Trophoblast cell (in vitro differentiated cells and primary cell): ENCODE measurements at regions not wholly inside any gene's neighbourhood (a gene's known extent, or its start where the extent isn't known, plus 50 kb on each side); places are given as distances from the start of the nearest gene placed in this dataset.

Experiments
- DNase-seq, 2 donors: peaks; one replicate each; pipeline ENCODE4 v3.0.0-alpha.2; 2016
- H2AFZ ChIP-seq: 2 replicates; pipeline ENCODE4 v1.6.1; 2013; ENCODE audit warnings: low read length, moderate library complexity, mild to moderate bottlenecking; ENCODE audit not compliant: insufficient read depth, poor library complexity
- H2AK5ac ChIP-seq: 2 replicates; pipeline ENCODE4 v1.6.1; 2013; ENCODE audit warnings: mild to moderate bottlenecking, low read length
- H2BK120ac ChIP-seq: 2 replicates; pipeline ENCODE4 v1.6.1; 2013; ENCODE audit warnings: low read length, mild to moderate bottlenecking, moderate library complexity; ENCODE audit not compliant: insufficient read depth, poor library complexity
- H2BK12ac ChIP-seq: 2 replicates; pipeline ENCODE4 v1.6.1; 2013; ENCODE audit warnings: mild to moderate bottlenecking, low read length, moderate library complexity
- H2BK5ac ChIP-seq: 2 replicates; pipeline ENCODE4 v1.6.1; 2013; ENCODE audit warnings: low read length, low read depth, moderate library complexity, mild to moderate bottlenecking; ENCODE audit not compliant: poor library complexity
- H3K14ac ChIP-seq: 2 replicates; pipeline ENCODE4 v1.6.1; 2013; ENCODE audit warnings: mild to moderate bottlenecking, low read length
- H3K18ac ChIP-seq: 2 replicates; pipeline ENCODE4 v1.6.1; 2013; ENCODE audit warnings: mild to moderate bottlenecking, low read length
- H3K23ac ChIP-seq: 2 replicates; pipeline ENCODE4 v1.6.1; 2013; ENCODE audit warnings: low read length
- H3K27ac ChIP-seq: 2 replicates; pipeline ENCODE4 v1.5.1; 2013; ENCODE audit warnings: low read depth, mild to moderate bottlenecking, inconsistent platforms, low read length, moderate library complexity
- H3K27me3 ChIP-seq: 2 replicates; pipeline ENCODE4 v1.6.1; 2013; ENCODE audit warnings: inconsistent platforms, mild to moderate bottlenecking, low read length, moderate library complexity; ENCODE audit not compliant: insufficient read depth
- H3K36me3 ChIP-seq, 2 experiments: 1 replicate in 1 of 2; 2 replicates in 1 of 2; pipeline ENCODE4 v1.6.1; 2013; ENCODE audit warnings: low read length in 2 of 2, mild to moderate bottlenecking in 2 of 2, moderate library complexity in 1 of 2; ENCODE audit not compliant: insufficient read depth in 2 of 2, control insufficient read depth in 1 of 2
- H3K4ac ChIP-seq: 2 replicates; pipeline ENCODE4 v1.6.1; 2013; ENCODE audit warnings: low read depth, mild to moderate bottlenecking, low read length, moderate library complexity
- H3K4me1 ChIP-seq, 2 experiments: 1 replicate in 1 of 2; 2 replicates in 1 of 2; pipeline ENCODE4 v1.6.1; 2013; ENCODE audit warnings: low read length in 2 of 2, mild to moderate bottlenecking in 2 of 2, moderate library complexity in 1 of 2; ENCODE audit not compliant: insufficient read depth in 2 of 2, control insufficient read depth in 1 of 2
- H3K4me2 ChIP-seq: 2 replicates; pipeline ENCODE4 v1.6.1; 2013; ENCODE audit warnings: inconsistent platforms, mild to moderate bottlenecking, low read length, moderate library complexity
- H3K4me3 ChIP-seq: 2 replicates; pipeline ENCODE4 v1.5.1; 2013; ENCODE audit warnings: mild to moderate bottlenecking, low read depth, low read length, inconsistent platforms
- H3K79me1 ChIP-seq: one replicate; pipeline ENCODE4 v1.6.1; 2013; ENCODE audit warnings: low read length
- H3K79me2 ChIP-seq: 2 replicates; pipeline ENCODE4 v1.6.1; 2013; ENCODE audit warnings: low read length, mild to moderate bottlenecking; ENCODE audit not compliant: control insufficient read depth, insufficient read depth, poor library complexity
- H3K9ac ChIP-seq: 2 replicates; pipeline ENCODE4 v1.6.1; 2013; ENCODE audit warnings: mild to moderate bottlenecking, low read length
- H3K9me3 ChIP-seq: 2 replicates; pipeline ENCODE4 v1.6.1; 2013; ENCODE audit warnings: low read depth, mild to moderate bottlenecking, control low read depth, inconsistent platforms, low read length; ENCODE audit not compliant: insufficient read depth
- H4K12ac ChIP-seq: 2 replicates; pipeline ENCODE4 v1.6.1; 2013; ENCODE audit warnings: low read depth, mild to moderate bottlenecking, low read length, moderate library complexity
- H4K8ac ChIP-seq: 2 replicates; pipeline ENCODE4 v1.6.1; 2013; ENCODE audit warnings: low read depth, mild to moderate bottlenecking, low read length, moderate library complexity
- H4K91ac ChIP-seq: one replicate; pipeline ENCODE4 v1.6.1; 2013; ENCODE audit warnings: low read depth, mild to moderate bottlenecking, low read length, moderate library complexity
- WGBS: extraction: QIAGEN DNeasy Blood & Tissue Kit; methylation state at CpG from one replicate; pipeline ENCODE4 v1.1.7; 2013; ENCODE audit warnings: missing lambda C conversion rate; ENCODE audit not compliant: insufficient read length, insufficient coverage; ENCODE audit errors: extremely low coverage; 5-methylcytosine and 5-hydroxymethylcytosine counted together

GRCh38 chr4:123740236-123740635 lies 343.6 kb downstream of the SPRY1 start:
- Histone ChIP-seq H4K12ac (no peak overlapping the region), H3K36me3 (no peaks in the 10 kb centered on the region), H2BK120ac (no peak overlapping the region), H3K18ac (no peak overlapping the region), H3K9ac (no peak overlapping the region), H2BK5ac (no peak overlapping the region), H3K4ac (no peak overlapping the region), H4K8ac (no peak overlapping the region), H3K79me2 (no peaks in the 10 kb centered on the region), H3K9me3 (no peaks in the 10 kb centered on the region), H3K27ac (no peak overlapping the region), H3K14ac (no peak overlapping the region), H3K27me3 (no peaks in the 10 kb centered on the region), H2BK12ac (no peak overlapping the region), H3K79me1 (no peaks in the 10 kb centered on the region), H3K4me3 (no peak overlapping the region), H4K91ac (no peak overlapping the region), H3K4me1 (no peaks in the 10 kb centered on the region), H3K4me2 (no peak overlapping the region), H2AK5ac (no peak overlapping the region), H2AFZ (no peak overlapping the region), H3K23ac (no peak overlapping the region)
- no CpG with 5 or more reads among the region's 3 CpGs for WGBS
- no peak for DNase-seq

GRCh38 chr4:123741906-123742305 lies 345.3 kb downstream of the SPRY1 start:
- Histone ChIP-seq H4K12ac (no peak overlapping the region), H2BK120ac (no peak overlapping the region), H3K9ac (no peak overlapping the region), H3K4me2 (no peak overlapping the region), H3K79me2 (no peaks in the 10 kb centered on the region), H2AK5ac (no peak overlapping the region), H4K8ac (no peak overlapping the region), H2AFZ (no peak overlapping the region), H2BK5ac (no peak overlapping the region), H3K14ac (no peak overlapping the region), H3K4me1 (no peaks in the 10 kb centered on the region), H3K4ac (no peak overlapping the region), H3K18ac (no peak overlapping the region), H3K79me1 (no peaks in the 10 kb centered on the region), H3K9me3 (no peaks in the 10 kb centered on the region), H3K27ac (no peak overlapping the region), H3K36me3 (no peaks in the 10 kb centered on the region), H3K27me3 (no peaks in the 10 kb centered on the region), H4K91ac (no peak overlapping the region), H2BK12ac (no peak overlapping the region), H3K23ac (no peak overlapping the region), H3K4me3 (no peak overlapping the region)
- no CpG with 5 or more reads among the region's 2 CpGs for WGBS
- DNase-seq = no peak

DNA sequence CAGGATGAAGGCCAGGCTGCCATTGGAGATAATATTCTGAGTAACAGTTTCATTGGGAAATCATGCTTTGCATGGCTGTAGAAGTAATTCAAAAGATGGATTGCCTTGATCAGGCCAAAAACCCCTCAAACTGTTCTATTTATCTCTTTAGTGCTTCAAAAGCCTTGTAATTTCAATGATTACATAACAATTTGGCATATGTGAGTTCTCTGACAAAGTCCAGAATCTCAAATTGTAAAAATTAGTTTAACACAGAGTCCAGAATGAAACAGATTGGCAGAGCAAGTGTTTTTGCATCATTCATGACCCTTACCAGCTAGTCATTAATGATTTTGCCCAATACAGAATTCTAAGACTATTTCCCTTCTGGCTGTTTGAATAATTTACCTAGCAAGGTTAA lies 347.3 kb downstream of the SPRY1 start:
- Histone ChIP-seq H4K8ac (no peak overlapping the region), H3K9ac (no peak overlapping the region), H2AFZ (no peak overlapping the region), H3K4ac (no peak overlapping the region), H2BK12ac (no peak overlapping the region), H3K18ac (no peak overlapping the region), H3K4me1 (no peaks in the 10 kb centered on the region), H2AK5ac (no peak overlapping the region), H3K23ac (no peak overlapping the region), H3K14ac (no peak overlapping the region), H2BK5ac (no peak overlapping the region), H4K91ac (no peak overlapping the region), H3K27me3 (no peaks in the 10 kb centered on the region), H4K12ac (no peak overlapping the region), H3K27ac (no peak overlapping the region), H3K79me1 (no peaks in the 10 kb centered on the region), H3K36me3 (no peaks in the 10 kb centered on the region), H2BK120ac (no peak overlapping the region), H3K79me2 (no peaks in the 10 kb centered on the region), H3K4me2 (no peak overlapping the region), H3K9me3 (no peaks in the 10 kb centered on the region), H3K4me3 (no peak overlapping the region)
- DNase-seq = no peak

DNA sequence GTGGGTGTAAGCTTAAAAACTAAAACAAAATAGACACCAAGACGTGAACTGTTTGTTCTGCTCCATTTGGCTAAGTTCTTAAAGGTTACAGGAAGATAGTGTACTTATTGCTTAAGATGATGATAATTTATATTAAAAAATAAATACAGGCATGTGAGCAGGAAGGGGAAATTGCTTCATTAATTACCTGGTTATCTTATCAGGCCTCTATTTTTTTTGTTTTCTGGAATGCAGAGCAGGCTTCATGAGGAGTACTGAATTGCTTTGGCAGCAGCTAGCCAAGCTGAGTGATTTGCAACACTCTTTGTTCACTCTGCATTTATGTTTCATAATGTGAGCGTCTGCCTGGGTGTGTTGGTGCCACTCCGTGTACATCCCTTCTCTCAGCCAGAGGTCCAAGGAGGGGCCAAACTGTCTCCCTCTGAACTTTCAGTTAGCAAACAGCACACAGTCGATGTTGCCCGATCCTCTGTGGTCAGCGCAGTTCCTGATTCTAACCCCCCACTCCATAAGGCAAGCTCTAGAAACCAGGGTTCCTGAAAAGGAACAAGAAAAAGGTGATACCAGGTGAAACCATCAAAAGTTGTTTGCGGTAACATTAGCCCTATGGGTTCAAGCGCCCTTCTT lies 348.2 kb downstream of the SPRY1 start:
- H3K27ac ChIP-seq = no peak overlapping the region
- no peaks in the 10 kb centered on the region for H3K36me3 ChIP-seq
- H3K4me1 ChIP-seq = no peaks in the 10 kb centered on the region
- no peak overlapping the region for H4K91ac ChIP-seq
- WGBS = no CpG with 5 or more reads among the region's 8 CpGs
- no peak overlapping the region for H3K4me3 ChIP-seq
- no peaks in the 10 kb centered on the region for H3K79me1 ChIP-seq
- no peak overlapping the region for H3K4me2 ChIP-seq
- no peak overlapping the region for H4K8ac ChIP-seq
- H2AFZ ChIP-seq = peak overlapping the region; percentile 87
- H2BK120ac ChIP-seq = no peak overlapping the region
- no peaks in the 10 kb centered on the region for H3K9me3 ChIP-seq
- H3K27me3 ChIP-seq = no peaks in the 10 kb centered on the region
- H2BK5ac ChIP-seq = no peak overlapping the region
- no peak overlapping the region for H4K12ac ChIP-seq
- H3K23ac ChIP-seq = no peak overlapping the region
- H3K4ac ChIP-seq = no peak overlapping the region
- no peak overlapping the region for H2BK12ac ChIP-seq
- H2AK5ac ChIP-seq = no peak overlapping the region
- H3K14ac ChIP-seq = no peak overlapping the region
- H3K18ac ChIP-seq = no peak overlapping the region
- no peaks in the 10 kb centered on the region for H3K79me2 ChIP-seq
- H3K9ac ChIP-seq = no peak overlapping the region
- no peak for DNase-seq
